ENCODE measurements at regions not wholly inside any gene's neighbourhood (a gene's known extent, or its start where the extent isn't known, plus 50 kb on each side); places are given as distances from the start of the nearest gene placed in this dataset.

DNA sequence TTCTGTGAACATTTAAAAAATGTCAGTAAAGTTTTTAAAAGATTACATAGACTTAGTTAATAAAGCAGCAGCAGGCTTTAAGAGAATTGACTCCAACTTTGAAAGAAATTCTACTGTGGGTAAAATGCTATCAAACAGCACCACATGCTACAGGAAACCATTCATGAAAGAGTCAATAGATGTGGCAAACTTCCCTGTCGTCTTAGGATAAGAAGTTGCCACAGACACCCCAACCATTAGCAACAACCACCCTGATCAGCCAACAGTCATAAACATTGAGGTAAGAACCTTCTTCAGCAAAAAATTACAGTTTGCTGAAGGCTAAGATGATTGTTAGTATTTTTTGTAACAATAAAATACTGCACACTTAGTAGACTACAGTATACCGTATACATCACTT is 278.2 kb downstream of the CSNK1G3 start:
- TF ChIP-seq EZH2 (IDR thresholded peaks at IDR 0.05) (no peak), FOXP2 (optimal IDR thresholded peaks at IDR 0.05; ENCODE audit: control extremely low read depth, extremely low read length, insufficient read depth) (no peak), POLR2AphosphoS5 (IDR thresholded peaks at IDR 0.05; ENCODE audit: borderline replicate concordance, low read depth, low read length) (no peak)
